Neural cell (in vitro differentiated cells): ENCODE measurements at regions not wholly inside any gene's neighbourhood (a gene's known extent, or its start where the extent isn't known, plus 50 kb on each side); places are given as distances from the start of the nearest gene placed in this dataset.

Experiments used
- CTCF ChIP-seq: fragments of 450-650 bp; IDR thresholded peaks from 2 replicates; pipeline ENCODE4 v1.5.1; 2014; ENCODE audit warnings: antibody characterized with exemption, mild to moderate bottlenecking, moderate library complexity; ENCODE audit not compliant: poor library complexity, severe bottlenecking
- EZH2 ChIP-seq: fragments of 200-600, 300-800 bp; shearing (Covaris generic), sonication (generic); IDR thresholded peaks from 2 replicates; pipeline ENCODE4 v1.6.1; 2014; ENCODE audit warnings: antibody characterized with exemption, low read length, borderline replicate concordance, mild to moderate bottlenecking; ENCODE audit not compliant: insufficient read depth, poor library complexity, severe bottlenecking
- POLR2AphosphoS5 ChIP-seq: IDR thresholded peaks from 2 replicates; pipeline ENCODE4 v1.6.1; 2012
- REST ChIP-seq: IDR thresholded peaks from 2 replicates; pipeline ENCODE4 v1.6.1; 2012; ENCODE audit warnings: borderline replicate concordance
- TAF1 ChIP-seq: IDR thresholded peaks from 2 replicates; pipeline ENCODE4 v1.6.1; 2012; ENCODE audit warnings: low read depth

GRCh38 chr6:56348578-56348977 lies 101.2 kb upstream of the COL21A1 start:
- TF ChIP-seq CTCF (no peak), REST (no peak), TAF1 (no peak), EZH2 (no peak), POLR2AphosphoS5 (no peak)
